ENCODE measurements at regions not wholly inside any gene's neighbourhood (a gene's known extent, or its start where the extent isn't known, plus 50 kb on each side); places are given as distances from the start of the nearest gene placed in this dataset.
"Not testable (repeated sequence)": the region's sequence is repeated elsewhere in the genome, so short reads cannot be mapped to it uniquely, and the experiment has no call there.

DNA sequence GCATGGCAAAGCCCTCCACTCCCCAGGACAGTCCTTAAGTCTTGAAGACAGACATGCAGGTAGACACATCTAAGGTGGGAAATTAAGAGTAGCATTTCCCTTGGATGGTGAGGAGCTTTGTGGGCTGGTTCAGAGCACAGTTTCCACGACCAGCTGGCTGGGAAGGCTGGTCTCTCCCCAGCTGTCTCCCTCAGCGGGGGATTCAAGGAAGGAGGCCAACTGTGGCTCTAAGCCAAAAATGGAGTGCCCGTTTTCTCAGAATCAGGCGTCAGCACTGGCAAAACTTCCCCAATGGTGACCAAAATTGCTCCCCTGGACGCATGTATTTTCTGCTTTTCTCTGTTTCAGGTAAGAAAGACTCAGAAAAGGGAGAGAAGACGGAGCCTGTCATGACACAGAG, 230.6 kb upstream of the FZD8 start:
- no peak overlapping the region for H2AFZ ChIP-seq
- H3K9me2 ChIP-seq (ENCODE audit: insufficient read depth) = no peaks in the 10 kb centered on the region
- H3K36me3 ChIP-seq (ENCODE audit: low read depth) = no peaks in the 10 kb centered on the region
- no peak for DNase-seq
- ChIA-PET CTCF (no interaction called here), POLR2A (ENCODE audit: unreplicated experiment) (no interaction called here)
- no peaks in the 10 kb centered on the region for H3K79me2 ChIP-seq (ENCODE audit: low read depth)
- H3K27ac ChIP-seq = no peak overlapping the region
- H3K27me3 ChIP-seq (ENCODE audit: insufficient read depth, low read depth) = no peaks in the 10 kb centered on the region; the same call in 1 of the 2 replicates
- no peak overlapping the region for H3K4me3 ChIP-seq
- BruUV-seq (replicated peaks) = no TSS peak
- no peaks in the 10 kb centered on the region for H3F3A ChIP-seq (ENCODE audit: insufficient read depth, low read depth)
- intact Hi-C loops (cut with micrococcal nuclease; ENCODE audit: unreplicated experiment) = no loop called here
- no peaks in the 10 kb centered on the region for H4K20me1 ChIP-seq (ENCODE audit: insufficient read depth)
- no peak overlapping the region for H3K4me2 ChIP-seq
- TF ChIP-seq EZH2 (IDR thresholded peaks at IDR 0.05; ENCODE audit: low read depth) = no peak
- TF ChIP-seq, protein P1, sequence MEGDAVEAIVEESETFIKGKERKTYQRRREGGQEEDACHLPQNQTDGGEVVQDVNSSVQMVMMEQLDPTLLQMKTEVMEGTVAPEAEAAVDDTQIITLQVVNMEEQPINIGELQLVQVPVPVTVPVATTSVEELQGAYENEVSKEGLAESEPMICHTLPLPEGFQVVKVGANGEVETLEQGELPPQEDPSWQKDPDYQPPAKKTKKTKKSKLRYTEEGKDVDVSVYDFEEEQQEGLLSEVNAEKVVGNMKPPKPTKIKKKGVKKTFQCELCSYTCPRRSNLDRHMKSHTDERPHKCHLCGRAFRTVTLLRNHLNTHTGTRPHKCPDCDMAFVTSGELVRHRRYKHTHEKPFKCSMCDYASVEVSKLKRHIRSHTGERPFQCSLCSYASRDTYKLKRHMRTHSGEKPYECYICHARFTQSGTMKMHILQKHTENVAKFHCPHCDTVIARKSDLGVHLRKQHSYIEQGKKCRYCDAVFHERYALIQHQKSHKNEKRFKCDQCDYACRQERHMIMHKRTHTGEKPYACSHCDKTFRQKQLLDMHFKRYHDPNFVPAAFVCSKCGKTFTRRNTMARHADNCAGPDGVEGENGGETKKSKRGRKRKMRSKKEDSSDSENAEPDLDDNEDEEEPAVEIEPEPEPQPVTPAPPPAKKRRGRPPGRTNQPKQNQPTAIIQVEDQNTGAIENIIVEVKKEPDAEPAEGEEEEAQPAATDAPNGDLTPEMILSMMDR (conservative IDR thresholded peaks at IDR 0.05) = no peak
- no peaks in the 10 kb centered on the region for H3K4me1 ChIP-seq (replicated peaks; ENCODE audit: insufficient read depth)
- no peaks in the 10 kb centered on the region for H3K9me3 ChIP-seq (ENCODE audit: insufficient read depth, low read depth)

DNA sequence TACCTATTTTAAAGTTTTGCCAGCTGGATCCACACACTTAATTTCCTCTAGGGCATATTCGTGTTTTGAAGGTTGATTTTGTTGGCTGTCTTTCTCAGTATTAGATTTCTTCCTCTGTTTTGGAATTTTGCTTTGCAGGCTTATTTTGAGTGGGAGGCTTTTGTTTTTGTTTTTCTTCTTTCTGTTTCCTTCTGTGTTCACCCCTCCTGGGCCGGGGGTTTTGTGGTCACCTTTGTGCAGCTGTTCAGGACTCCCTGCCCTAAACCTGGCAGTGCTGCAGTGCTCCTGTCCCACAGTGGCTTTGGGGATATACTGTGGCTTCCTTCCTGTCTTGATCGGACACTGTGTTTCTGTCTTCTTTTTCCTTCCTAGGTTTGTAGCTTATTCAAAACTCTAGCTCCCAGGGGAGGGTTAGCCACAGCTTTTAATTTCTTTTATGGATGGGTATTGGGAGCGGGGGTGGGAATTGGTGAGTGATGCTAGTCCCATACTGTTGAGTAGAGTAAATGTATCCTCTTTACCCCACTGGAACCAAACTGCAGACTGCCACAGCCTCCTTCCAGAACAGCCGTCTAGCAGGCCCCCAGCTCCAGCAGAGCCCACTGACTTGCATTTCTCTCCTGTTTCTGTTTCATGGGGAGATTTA, 228.7 kb upstream of the FZD8 start:
- no peaks in the 10 kb centered on the region for H3K36me3 ChIP-seq (ENCODE audit: low read depth)
- no peaks in the 10 kb centered on the region for H3K9me2 ChIP-seq (ENCODE audit: insufficient read depth)
- no peaks in the 10 kb centered on the region; the same call in 1 of the 2 replicates for H3K27me3 ChIP-seq (ENCODE audit: insufficient read depth, low read depth)
- H3K79me2 ChIP-seq (ENCODE audit: low read depth) = no peaks in the 10 kb centered on the region
- intact Hi-C loops (cut with micrococcal nuclease; ENCODE audit: unreplicated experiment) = no loop called here
- TF ChIP-seq, protein P1 (conservative IDR thresholded peaks at IDR 0.05) = no peak
- no peak for TF ChIP-seq EZH2 (IDR thresholded peaks at IDR 0.05; ENCODE audit: low read depth)
- no peak overlapping the region for H3K4me2 ChIP-seq
- CTCF ChIA-PET = no interaction called here
- no peak for DNase-seq
- H2AFZ ChIP-seq = no peak overlapping the region
- POLR2A ChIA-PET (ENCODE audit: unreplicated experiment) = no interaction called here
- H3K4me1 ChIP-seq (replicated peaks; ENCODE audit: insufficient read depth) = no peaks in the 10 kb centered on the region
- H3K4me3 ChIP-seq = no peak overlapping the region
- H3K9me3 ChIP-seq (ENCODE audit: insufficient read depth, low read depth) = no peaks in the 10 kb centered on the region
- no TSS peak for BruUV-seq (replicated peaks)
- H3K27ac ChIP-seq = no peak overlapping the region
- H4K20me1 ChIP-seq (ENCODE audit: insufficient read depth) = no peaks in the 10 kb centered on the region
- no peaks in the 10 kb centered on the region for H3F3A ChIP-seq (ENCODE audit: insufficient read depth, low read depth)

DNA sequence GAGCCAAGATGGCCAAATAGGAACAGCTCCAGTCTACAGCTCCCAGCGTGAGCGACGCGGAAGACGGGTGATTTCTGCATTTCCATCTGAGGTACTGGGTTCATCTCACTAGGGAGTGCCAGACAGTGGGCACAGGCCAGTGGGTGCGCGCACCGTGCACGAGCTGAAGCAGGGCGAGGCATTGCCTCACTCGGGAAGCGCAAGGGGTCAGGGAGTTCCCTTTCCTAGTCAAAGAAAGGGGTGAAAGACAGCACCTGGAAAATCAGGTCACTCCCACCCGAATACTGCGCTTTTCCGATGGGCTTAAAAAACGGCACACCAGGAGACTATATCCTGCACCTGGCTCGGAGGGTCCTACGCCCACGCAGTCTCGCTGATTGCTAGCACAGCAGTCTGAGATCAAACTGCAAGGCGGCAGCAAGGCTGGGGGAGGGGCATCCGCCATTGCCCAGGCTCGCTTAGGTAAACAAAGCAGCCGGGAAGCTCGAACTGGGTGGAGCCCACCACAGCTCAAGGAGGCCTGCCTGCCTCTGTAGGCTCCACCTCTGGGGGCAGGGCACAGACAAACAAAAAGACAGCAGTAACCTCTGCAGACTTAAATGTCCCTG, 216.7 kb upstream of the FZD8 start:
- H2AFZ ChIP-seq; POLR2A ChIA-PET (ENCODE audit: unreplicated experiment); intact Hi-C loops (cut with micrococcal nuclease; ENCODE audit: unreplicated experiment); H3K27me3 ChIP-seq (ENCODE audit: insufficient read depth, low read depth); H3K79me2 ChIP-seq (ENCODE audit: low read depth); CTCF ChIA-PET; H3K9me2 ChIP-seq (ENCODE audit: insufficient read depth); H3F3A ChIP-seq (ENCODE audit: insufficient read depth, low read depth); BruUV-seq (replicated peaks); H3K36me3 ChIP-seq (ENCODE audit: low read depth); H3K4me1 ChIP-seq (replicated peaks; ENCODE audit: insufficient read depth); DNase-seq; H3K9me3 ChIP-seq (ENCODE audit: insufficient read depth, low read depth); H3K27ac ChIP-seq; H4K20me1 ChIP-seq (ENCODE audit: insufficient read depth); H3K4me3 ChIP-seq: not testable (repeated sequence)
- H3K4me2 ChIP-seq = peak overlapping the region; percentile 38; the same call in 1 of the 2 replicates

DNA sequence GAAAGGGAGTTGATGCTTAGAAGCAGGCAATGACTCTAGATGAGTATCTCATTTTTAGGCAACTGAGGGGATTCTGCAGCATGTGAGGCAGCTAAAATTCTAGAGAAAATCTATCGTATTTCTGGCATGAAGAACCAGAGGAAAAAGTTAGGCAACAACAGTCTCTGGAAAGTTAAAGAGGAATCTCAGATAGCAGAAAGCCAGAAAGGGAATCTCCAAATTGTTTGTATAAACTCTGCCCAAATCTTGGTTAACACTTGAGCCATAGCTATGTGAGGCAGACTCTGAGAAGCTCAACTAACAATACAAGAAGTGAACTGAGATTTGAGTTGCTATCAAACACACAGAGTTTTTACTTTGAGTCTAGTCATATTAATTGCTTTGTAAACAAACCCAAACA, 215.8 kb upstream of the FZD8 start:
- Histone ChIP-seq H3K36me3 (ENCODE audit: low read depth) (no peaks in the 10 kb centered on the region), H3K27ac (no peak overlapping the region), H3K9me3 (ENCODE audit: insufficient read depth, low read depth) (no peaks in the 10 kb centered on the region), H3F3A (ENCODE audit: insufficient read depth, low read depth) (no peaks in the 10 kb centered on the region), H3K4me2 (no peak overlapping the region), H3K4me1 (replicated peaks; ENCODE audit: insufficient read depth) (no peaks in the 10 kb centered on the region), H3K27me3 (ENCODE audit: insufficient read depth, low read depth) (no peaks in the 10 kb centered on the region), H2AFZ (no peak overlapping the region), H3K4me3 (no peak overlapping the region), H3K79me2 (ENCODE audit: low read depth) (no peaks in the 10 kb centered on the region), H3K9me2 (ENCODE audit: insufficient read depth) (no peaks in the 10 kb centered on the region), H4K20me1 (ENCODE audit: insufficient read depth) (no peaks in the 10 kb centered on the region)
- DNase-seq = no peak
- intact Hi-C loops (cut with micrococcal nuclease; ENCODE audit: unreplicated experiment) = no loop called here
- TF ChIP-seq, protein P1 (conservative IDR thresholded peaks at IDR 0.05) = no peak
- no peak for TF ChIP-seq EZH2 (IDR thresholded peaks at IDR 0.05; ENCODE audit: low read depth)
- ChIA-PET CTCF (no interaction called here), POLR2A (ENCODE audit: unreplicated experiment) (no interaction called here)
- no TSS peak for BruUV-seq (replicated peaks)
